ENCODE measurements at regions not wholly inside any gene's neighbourhood (a gene's known extent, or its start where the extent isn't known, plus 50 kb on each side); places are given as distances from the start of the nearest gene placed in this dataset.

DNA sequence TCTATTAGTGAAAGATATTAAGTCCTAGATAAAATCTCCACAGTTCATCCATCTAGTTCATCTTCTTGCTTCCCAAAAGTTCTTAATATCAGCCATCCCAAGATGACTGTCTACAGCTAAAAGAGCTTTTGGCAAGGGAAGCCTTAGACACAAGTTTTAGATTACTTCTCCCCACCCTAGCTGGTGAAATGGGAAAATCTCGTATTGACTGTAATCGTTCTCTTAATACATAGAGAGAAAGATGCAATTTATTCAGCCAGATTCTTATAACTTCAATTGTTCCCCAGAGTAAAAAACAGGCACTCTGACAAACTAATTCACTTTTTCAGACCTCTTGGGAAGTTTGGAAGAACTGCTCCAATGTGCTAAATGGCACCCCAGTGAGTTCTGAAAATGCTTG is 1439.6 kb upstream of the C9orf72 start:
- DNase-seq (ENCODE audit: low spot score), result no peak
- TF ChIP-seq, protein P1, sequence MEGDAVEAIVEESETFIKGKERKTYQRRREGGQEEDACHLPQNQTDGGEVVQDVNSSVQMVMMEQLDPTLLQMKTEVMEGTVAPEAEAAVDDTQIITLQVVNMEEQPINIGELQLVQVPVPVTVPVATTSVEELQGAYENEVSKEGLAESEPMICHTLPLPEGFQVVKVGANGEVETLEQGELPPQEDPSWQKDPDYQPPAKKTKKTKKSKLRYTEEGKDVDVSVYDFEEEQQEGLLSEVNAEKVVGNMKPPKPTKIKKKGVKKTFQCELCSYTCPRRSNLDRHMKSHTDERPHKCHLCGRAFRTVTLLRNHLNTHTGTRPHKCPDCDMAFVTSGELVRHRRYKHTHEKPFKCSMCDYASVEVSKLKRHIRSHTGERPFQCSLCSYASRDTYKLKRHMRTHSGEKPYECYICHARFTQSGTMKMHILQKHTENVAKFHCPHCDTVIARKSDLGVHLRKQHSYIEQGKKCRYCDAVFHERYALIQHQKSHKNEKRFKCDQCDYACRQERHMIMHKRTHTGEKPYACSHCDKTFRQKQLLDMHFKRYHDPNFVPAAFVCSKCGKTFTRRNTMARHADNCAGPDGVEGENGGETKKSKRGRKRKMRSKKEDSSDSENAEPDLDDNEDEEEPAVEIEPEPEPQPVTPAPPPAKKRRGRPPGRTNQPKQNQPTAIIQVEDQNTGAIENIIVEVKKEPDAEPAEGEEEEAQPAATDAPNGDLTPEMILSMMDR (IDR thresholded peaks at IDR 0.05), result no peak
- no peak for ATAC-seq (ENCODE audit: low FRiP score)

- no peak for ATAC-seq (ENCODE audit: low FRiP score)
- no peak for DNase-seq (ENCODE audit: low spot score)
- TF ChIP-seq, protein P1 (IDR thresholded peaks at IDR 0.05), result no peak
Measured at GRCh38 chr9:29021632-29022031, 1448.4 kb upstream of the C9orf72 start.

DNA sequence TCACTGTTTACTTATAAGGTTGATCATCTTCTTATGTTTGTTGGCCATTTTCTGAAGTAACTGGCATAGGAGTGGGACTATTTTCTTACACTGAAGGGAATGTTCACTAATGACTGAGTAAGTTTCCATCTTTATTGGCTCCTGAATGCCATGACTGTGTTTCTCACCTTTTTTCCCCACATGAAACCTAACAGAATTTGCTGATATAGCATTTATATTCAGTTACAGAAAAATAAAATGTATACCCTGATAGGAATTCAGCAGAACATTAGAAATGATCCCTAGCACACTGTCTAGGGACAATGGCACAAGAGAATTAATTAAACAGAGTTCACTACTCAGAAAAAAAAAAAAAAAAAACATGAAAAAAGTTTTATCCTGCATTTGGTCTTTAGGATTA is 1465.1 kb upstream of the C9orf72 start:
- TF ChIP-seq, protein P1 (IDR thresholded peaks at IDR 0.05), result no peak
- DNase-seq (ENCODE audit: low spot score) (no peak), ATAC-seq (ENCODE audit: low FRiP score) (no peak)

DNA sequence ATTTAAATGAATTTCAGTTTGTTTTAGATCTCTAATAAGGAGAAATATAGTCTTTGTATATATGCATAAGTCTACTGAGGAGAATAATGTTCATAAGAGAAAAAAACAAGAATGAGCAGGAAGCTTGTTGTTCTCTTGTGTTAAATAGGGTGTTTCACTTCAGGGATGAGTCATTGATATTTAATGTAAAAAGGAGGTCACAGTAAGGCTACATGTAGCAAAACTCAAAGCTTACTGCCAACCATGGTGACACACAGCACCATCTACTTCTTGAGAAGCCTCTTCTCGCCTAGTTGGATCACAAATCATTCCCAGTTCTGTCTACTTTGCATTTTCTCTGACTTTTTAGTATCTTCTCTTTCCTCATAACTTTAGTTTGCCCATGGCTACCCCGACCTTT is 1466.0 kb upstream of the C9orf72 start:
- ATAC-seq (ENCODE audit: low FRiP score), result no peak
- no peak for DNase-seq (ENCODE audit: low spot score)

DNA sequence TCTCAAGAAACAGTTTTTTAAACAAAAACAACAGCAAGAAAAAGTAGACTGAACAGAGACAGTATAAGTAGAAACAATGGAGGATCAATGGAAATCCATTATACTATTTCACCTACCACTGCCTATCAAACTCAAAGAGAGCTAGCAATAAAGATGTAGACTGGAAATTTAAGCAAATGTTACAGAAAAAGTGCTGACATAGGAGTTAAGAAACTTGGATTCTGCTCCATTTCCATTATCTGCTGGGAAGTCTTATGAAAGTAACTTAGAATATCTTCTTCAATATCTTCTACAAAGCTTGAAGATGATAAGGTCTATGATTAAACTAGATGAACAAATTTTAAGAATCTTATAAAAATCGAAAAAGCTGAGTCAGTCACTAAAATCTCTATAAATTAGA is 1469.8 kb upstream of the C9orf72 start:
- ATAC-seq (ENCODE audit: low FRiP score) (no peak), DNase-seq (ENCODE audit: low spot score) (no peak)
- TF ChIP-seq, protein P1 (IDR thresholded peaks at IDR 0.05), result no peak

More for the DNA sequence above, 1466.0 kb upstream of the C9orf72 start:
- TF ChIP-seq, protein P1 (IDR thresholded peaks at IDR 0.05), result no peak

GRCh38 chr9:29044959-29045358 is 1471.7 kb upstream of the C9orf72 start:
- DNase-seq (ENCODE audit: low spot score) (no peak), ATAC-seq (ENCODE audit: low FRiP score) (no peak)
- TF ChIP-seq, protein P1 (IDR thresholded peaks at IDR 0.05), result no peak

GRCh38 chr9:29060041-29060440 is 1486.8 kb upstream of the C9orf72 start:
- ATAC-seq (ENCODE audit: low FRiP score), result no peak
- TF ChIP-seq, protein P1 (IDR thresholded peaks at IDR 0.05), result no peak

More at GRCh38 chr9:29060041-29060440, 1486.8 kb upstream of the C9orf72 start:
- DNase-seq (ENCODE audit: low spot score), result no peak
